ELR (cell line): ENCODE measurements at regions not wholly inside any gene's neighbourhood (a gene's known extent, or its start where the extent isn't known, plus 50 kb on each side); places are given as distances from the start of the nearest gene placed in this dataset.
A peak's percentile ranks its signal among the peaks of the same experiment; 100 is the strongest.

ENCODE experiments used
- DNase-seq: peaks from one replicate; pipeline ENCODE4 v3.0.0-alpha.2; 2015; ENCODE audit warnings: low read depth

DNA sequence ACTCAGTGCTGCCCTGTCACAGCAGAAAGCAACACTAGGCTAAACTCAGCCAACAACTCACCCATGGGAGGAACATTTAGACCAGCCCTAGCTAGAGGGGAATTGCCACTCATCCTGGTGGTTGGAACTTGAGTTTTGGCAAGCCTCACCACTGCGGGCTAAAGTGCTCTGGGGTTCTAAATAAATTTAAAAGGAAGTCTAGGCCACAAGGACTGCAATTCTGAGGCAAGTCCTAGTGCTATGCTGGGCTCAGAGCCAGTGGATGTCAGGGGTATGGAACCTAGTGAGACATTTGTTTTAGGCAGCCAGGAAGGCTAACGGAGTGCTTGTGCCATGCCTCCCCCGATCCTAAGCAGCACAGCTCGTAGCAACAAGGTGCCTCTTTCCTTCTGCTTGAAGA is 78.0 kb downstream of the RGS13 start:
- DNase-seq, result no peak

GRCh38 chr1:192724670-192725069 is 84.2 kb upstream of the RGS2 start:
- DNase-seq, result peak; percentile 92

DNA sequence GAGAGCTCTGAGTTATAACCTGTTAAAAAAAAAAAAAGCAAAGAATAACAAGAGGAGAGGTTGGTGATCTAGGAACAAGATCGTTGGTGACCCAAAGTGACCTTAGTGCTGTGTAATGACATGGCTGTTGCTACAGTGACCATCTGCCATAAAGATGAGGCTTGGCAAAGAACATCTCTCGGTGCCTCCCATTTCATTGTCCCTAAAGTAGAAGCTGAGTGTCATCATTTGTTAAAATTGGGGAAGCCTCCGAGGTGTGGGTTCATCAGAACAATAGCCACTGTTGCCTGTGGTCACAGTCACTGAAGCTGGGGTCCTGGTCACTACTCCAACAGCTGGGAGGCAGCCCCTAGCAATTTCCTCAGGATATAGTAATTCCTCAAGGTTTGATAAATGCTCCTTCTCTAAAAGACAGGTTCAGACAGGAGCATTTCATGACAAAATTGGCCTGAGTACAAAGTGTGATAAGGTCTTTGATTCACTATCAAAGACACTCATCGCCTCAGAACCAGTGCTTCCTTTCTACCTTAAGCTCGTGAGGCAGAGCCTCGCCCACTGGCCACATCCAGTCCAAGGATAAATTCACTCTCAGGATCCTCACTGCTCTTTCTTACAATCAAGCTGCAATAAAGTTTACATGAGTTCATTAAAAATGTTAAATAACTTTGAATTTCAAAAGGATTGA is 81.9 kb upstream of the RGS2 start:
- DNase-seq, result no peak

DNA sequence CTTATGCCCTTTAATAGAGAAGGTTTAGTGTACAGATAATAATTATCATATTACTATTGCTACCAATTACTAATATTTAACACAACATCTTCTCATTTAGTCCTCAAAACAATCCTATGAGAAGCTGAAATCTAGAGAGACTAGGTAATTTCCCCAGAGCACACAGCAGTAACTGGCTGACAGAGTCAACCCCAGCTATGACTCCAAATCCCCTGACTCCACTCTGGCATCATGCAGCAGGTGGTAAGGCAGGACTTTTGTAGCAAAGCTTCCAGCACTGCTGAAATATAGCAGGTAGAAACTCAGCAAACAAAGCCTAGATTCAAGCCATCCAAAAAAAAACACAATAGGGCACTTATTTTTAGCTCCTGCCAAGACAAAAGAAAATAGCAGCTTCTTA is 79.3 kb upstream of the RGS2 start:
- DNase-seq, result no peak

DNA sequence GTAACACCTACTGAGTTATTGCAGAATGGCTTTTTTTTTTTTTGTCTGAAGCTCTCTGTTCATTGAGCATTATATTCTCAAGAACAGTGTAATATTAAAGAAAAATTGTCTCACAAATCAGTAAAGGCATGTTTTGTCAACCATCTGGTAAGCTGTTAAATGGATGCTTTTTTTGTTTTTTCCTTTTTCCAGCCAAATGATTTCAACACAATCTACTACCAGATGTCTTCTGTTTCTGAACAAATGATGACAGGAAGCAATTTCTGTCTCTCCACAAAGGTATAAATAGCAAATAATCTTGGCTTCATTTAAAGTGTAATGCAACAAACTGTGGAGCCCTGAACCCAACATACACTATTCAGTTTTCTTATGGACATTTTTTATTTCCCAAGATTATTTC is 78.6 kb upstream of the RGS2 start:
- no peak for DNase-seq

DNA sequence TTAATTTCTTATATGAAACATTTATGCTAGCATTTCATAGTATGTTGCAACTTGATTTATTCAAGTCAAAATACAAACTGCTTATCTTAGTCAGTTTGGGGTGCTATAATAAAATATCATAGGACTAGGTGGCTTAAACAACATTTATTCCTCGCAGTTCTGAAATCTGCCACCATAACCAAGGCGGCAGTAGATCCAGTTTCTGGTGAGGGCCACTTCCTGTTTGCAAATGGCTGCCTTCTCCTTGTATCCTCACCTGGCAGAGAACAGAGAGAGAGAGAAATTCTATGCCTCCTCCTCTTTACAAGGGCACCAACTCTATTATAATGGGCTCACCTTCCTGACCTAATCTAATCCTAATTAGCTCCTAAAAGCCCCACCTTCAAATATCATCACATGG is 76.1 kb upstream of the RGS2 start:
- peak; percentile 43 for DNase-seq

DNA sequence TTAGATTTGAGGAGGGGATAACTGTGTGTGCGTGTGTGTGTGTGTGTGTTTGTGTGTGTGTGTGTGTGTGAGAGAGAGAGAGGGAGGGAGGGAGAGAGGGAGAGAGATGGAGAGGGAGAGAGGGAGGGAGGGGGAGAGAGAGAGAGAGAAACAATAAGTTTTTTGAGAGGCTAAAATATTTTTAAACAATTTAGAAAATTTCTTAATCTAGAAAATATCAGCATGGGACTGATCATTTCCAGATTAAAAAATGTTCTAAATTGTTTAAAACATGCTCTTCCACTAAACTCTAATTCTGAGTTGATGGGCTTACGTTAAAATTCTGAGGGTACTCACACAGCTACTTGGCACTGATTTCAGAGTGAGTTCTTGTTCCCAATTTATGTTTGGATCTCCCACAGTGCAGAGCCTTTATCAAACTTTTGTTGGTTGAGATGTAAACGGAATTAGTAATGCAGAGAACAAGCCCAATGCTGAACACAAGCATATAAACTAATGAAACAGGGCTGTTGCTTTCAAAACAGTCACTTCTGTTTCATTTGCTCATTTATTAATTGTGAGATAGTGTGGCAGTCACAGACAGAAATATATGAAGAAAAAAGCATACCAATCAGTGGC is 73.4 kb upstream of the RGS2 start:
- DNase-seq, result no peak

- no peak for DNase-seq
These were observed 71.5 kb upstream of the RGS2 start for GRCh38 chr1:192737306-192737705.

- DNase-seq, result no peak
These were observed 69.2 kb upstream of the RGS2 start for GRCh38 chr1:192739476-192740184.

DNA sequence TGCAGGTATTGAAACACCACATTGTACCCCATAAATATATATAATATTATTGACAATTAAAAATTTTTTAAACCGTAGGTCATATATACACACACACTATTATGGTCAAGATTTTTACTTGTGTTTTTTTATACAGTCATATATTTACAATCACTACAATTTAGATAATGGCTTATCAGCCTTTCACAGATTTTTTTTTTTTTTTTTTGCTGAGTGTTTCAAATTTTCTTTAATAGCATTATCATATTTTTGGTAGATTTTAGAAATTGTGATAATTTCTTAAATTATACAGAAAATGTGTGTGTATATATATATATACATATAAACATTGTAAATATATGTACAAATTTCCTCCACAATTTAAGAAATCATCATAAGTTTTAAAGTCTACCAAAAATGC is 68.6 kb upstream of the RGS2 start:
- DNase-seq, result no peak

- no peak for DNase-seq
These were observed 67.7 kb upstream of the RGS2 start for GRCh38 chr1:192741095-192741494.

GRCh38 chr1:192747301-192747700 is 61.5 kb upstream of the RGS2 start:
- DNase-seq, result peak; percentile 73

- DNase-seq, result peak; percentile 65
These were observed 60.9 kb upstream of the RGS2 start for GRCh38 chr1:192747943-192748342.

DNA sequence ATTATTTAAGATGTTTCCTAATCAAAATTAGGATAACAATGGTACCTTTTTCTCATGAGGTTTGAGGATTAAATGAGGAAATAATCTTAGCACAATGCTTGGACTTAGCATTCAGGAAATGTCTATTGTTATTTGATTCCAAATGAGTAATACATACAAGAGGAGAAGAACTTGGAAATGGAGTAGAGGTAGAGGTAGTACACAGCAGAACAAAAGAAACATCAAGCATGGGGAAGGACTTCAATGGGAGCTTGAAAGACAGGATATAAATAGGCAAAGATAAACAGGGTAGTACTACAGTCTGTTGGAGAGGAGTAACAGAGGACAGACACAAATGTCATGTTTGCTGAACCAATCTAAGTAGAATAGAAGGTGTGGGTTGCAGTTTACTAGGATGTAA is 59.5 kb upstream of the RGS2 start:
- DNase-seq, result no peak

GRCh38 chr1:192751260-192751659 is 57.6 kb upstream of the RGS2 start:
- DNase-seq, result no peak

- no peak for DNase-seq
These were observed 52.5 kb upstream of the RGS2 start for GRCh38 chr1:192756314-192756713.

DNA sequence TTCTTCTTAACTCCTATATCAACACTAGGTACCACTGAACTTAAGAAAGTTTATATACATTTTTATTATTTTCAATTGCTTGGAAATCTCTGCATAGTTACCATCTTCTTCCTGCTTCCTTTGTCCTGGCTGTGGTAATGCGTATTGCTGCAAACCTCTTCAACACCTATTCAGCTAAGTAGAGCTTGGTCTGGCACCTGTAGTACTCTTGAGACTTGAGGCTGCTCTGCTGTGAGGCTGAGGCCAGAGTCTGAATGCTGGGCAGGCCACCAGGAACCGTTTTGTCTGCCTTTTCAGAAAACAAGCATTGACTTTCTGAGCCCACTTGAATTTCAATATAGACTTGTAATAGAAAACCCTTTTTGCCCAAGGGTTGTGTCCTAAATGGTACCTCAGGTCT is 52.0 kb upstream of the RGS2 start:
- no peak for DNase-seq

DNA sequence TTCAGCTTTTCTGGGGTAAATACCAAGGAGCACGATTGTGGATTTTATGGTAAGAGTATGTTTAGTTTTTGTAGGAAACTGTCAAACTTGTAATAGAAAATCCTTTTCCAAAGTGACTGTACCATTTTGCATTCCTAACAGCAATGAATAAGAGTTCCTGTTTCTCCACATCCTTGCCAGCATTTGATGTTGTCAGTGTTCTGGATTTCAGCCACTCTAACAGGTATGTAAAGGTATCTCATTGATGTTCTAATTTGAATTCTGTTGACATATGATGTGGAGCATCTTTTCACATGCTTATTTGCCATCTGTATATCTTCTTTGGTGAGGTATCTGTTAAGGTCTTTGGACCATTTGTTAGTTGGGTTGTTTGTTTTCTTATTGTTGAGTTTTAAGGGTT is 50.3 kb upstream of the RGS2 start:
- no peak for DNase-seq
